Calu3 (cell line): ENCODE measurements at regions not wholly inside any gene's neighbourhood (a gene's known extent, or its start where the extent isn't known, plus 50 kb on each side); places are given as distances from the start of the nearest gene placed in this dataset.

Experiments used
- BruUV-seq: library from RNA; stranded (reverse); fragments of 400-500 nt; replicated peaks from 2 replicates; lab custom pipeline; 2021; lab: Mats Ljungman, UMichigan
- CTCF ChIA-PET: fragments of 300-600 bp; sonication (Branson Sonifier 250); formaldehyde crosslinking; loops from one replicate; lab custom pipeline; 2022; ENCODE audit warnings: antibody characterized with exemption; lab: Charles Lee
- DNase-seq: peaks from one replicate; pipeline ENCODE4 v3.0.0; 2022
- H3K27ac Mint-ChIP-seq: one replicate; pipeline ENCODE4 v1.8.0; 2022; ENCODE audit warnings: mixed read lengths; ENCODE audit not compliant: unreplicated experiment
- H3K27me3 Mint-ChIP-seq: one replicate; pipeline ENCODE4 v1.8.0; 2022; ENCODE audit warnings: mixed read lengths; ENCODE audit not compliant: unreplicated experiment
- H3K36me3 Mint-ChIP-seq: one replicate; pipeline ENCODE4 v1.8.0; 2022; ENCODE audit warnings: mild to moderate bottlenecking, moderate library complexity, mixed read lengths; ENCODE audit not compliant: insufficient read depth, unreplicated experiment
- H3K4me1 Mint-ChIP-seq: one replicate; pipeline ENCODE4 v1.8.0; 2022; ENCODE audit warnings: mild to moderate bottlenecking, low read depth, mixed read lengths; ENCODE audit not compliant: unreplicated experiment
- H3K4me3 Mint-ChIP-seq: one replicate; pipeline ENCODE4 v1.8.0; 2022; ENCODE audit warnings: mild to moderate bottlenecking, low read depth, moderate library complexity, mixed read lengths; ENCODE audit not compliant: unreplicated experiment
- H3K9me3 Mint-ChIP-seq: one replicate; pipeline ENCODE4 v1.8.0; 2022; ENCODE audit warnings: low read depth, mixed read lengths; ENCODE audit not compliant: unreplicated experiment
- CTCF ChIP-seq: fragments of 200-600 bp; IDR thresholded peaks from one replicate; pipeline ENCODE4 v1.8.0; 2022; ENCODE audit warnings: antibody characterized with exemption; ENCODE audit not compliant: unreplicated experiment
- intact Hi-C: fragments of 100-400 bp; cut with micrococcal nuclease; formaldehyde crosslinking; loops from one replicate; pipeline ENCODE4 v1.10.0; 2022; ENCODE audit not compliant: unreplicated experiment

GRCh38 chr13:72201726-72202125, 334.7 kb upstream of the DACH1 start:
- Mint-ChIP-seq H3K4me3 (no peak overlapping the region), H3K4me1 (no peaks in the 10 kb centered on the region), H3K27me3 (no peaks in the 10 kb centered on the region), H3K27ac (no peak overlapping the region), H3K36me3 (no peaks in the 10 kb centered on the region), H3K9me3 (no peaks in the 10 kb centered on the region)
- CTCF ChIA-PET = no interaction called here
- no TSS peak for BruUV-seq
- TF ChIP-seq CTCF = no peak
- DNase-seq = no peak
- intact Hi-C loops = no loop called here

GRCh38 chr13:72199640-72200039, 332.6 kb upstream of the DACH1 start:
- BruUV-seq = no TSS peak
- Mint-ChIP-seq H3K9me3 (no peaks in the 10 kb centered on the region), H3K27me3 (no peaks in the 10 kb centered on the region), H3K4me3 (no peak overlapping the region), H3K4me1 (no peaks in the 10 kb centered on the region), H3K27ac (no peak overlapping the region), H3K36me3 (no peaks in the 10 kb centered on the region)
- CTCF ChIA-PET = no interaction called here
- DNase-seq = no peak
- no peak for TF ChIP-seq CTCF
- intact Hi-C loops = no loop called here

DNA sequence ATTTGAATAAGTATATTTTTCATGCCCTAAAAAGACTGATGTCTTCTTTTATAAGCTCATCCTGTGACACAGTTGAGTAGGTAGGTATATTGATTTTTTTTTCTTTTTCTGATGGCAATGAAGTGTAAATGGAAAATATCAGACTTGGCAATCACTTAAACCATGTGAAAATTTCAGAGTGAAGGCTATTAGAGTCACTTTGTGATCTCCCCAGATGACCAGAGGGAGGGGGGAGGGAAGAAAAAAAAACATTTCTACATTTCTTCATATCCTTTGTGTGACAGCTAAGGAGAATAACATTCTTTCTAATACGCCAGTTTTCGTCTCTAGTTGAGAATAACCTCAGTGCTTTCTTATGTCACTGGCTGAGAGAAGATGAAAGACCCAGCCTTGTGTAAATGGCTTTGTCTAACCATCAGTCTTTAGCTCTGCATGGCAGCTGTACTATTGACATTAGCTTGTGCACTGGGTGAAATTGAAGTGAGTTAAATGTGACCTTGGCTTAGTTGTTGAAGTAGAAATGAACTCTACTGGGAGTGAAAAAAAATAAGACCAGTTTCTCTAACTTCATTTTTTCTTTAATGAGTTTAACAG, 332.1 kb upstream of the DACH1 start:
- no TSS peak for BruUV-seq
- Mint-ChIP-seq H3K36me3 (no peaks in the 10 kb centered on the region), H3K27me3 (no peaks in the 10 kb centered on the region), H3K4me3 (no peak overlapping the region), H3K4me1 (no peaks in the 10 kb centered on the region), H3K27ac (no peak overlapping the region), H3K9me3 (no peaks in the 10 kb centered on the region)
- no peak for DNase-seq
- intact Hi-C loops = no loop called here
- no peak for TF ChIP-seq CTCF
- CTCF ChIA-PET = no interaction called here

DNA sequence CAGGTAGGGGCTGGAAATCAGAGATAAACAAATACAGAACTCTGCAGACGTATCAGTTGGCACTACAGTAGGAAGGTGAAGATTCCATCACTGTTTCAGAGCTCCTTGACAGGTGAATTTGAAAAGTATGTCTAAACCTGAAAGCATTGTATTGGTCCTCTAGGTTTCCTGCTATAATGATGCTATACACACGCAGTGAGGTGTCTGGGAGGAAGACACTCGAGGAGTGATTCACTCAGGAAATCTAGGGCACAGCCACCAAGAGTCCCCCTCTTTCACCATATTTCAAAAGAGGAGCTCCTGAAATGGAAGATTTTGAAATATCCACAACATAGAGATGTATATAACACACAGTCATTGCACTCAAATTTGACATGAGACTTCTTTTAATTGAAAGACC, 331.0 kb upstream of the DACH1 start:
- Mint-ChIP-seq H3K36me3 (no peaks in the 10 kb centered on the region), H3K4me3 (no peak overlapping the region), H3K27me3 (no peaks in the 10 kb centered on the region), H3K27ac (no peak overlapping the region), H3K9me3 (no peaks in the 10 kb centered on the region), H3K4me1 (no peaks in the 10 kb centered on the region)
- DNase-seq = no peak
- no peak for TF ChIP-seq CTCF
- BruUV-seq = no TSS peak
- intact Hi-C loops = no loop called here
- CTCF ChIA-PET = no interaction called here
